ENCODE measurements at regions not wholly inside any gene's neighbourhood (a gene's known extent, or its start where the extent isn't known, plus 50 kb on each side); places are given as distances from the start of the nearest gene placed in this dataset.
"Not testable (repeated sequence)": the region's sequence is repeated elsewhere in the genome, so short reads cannot be mapped to it uniquely, and the experiment has no call there.

- DNase-seq (ENCODE audit: extremely low read depth in 1 of 2, low read depth in 1 of 2) = no peak
These were observed 763.1 kb upstream of the SLITRK1 start for GRCh38 chr13:84645196-84646012.

- DNase-seq (ENCODE audit: extremely low read depth in 1 of 2, low read depth in 1 of 2) = no peak
These were observed 759.2 kb upstream of the SLITRK1 start for GRCh38 chr13:84641491-84641890.

- DNase-seq (ENCODE audit: extremely low read depth in 1 of 2, low read depth in 1 of 2) = no peak
These were observed 758.4 kb upstream of the SLITRK1 start for GRCh38 chr13:84640691-84641090.

- DNase-seq (ENCODE audit: extremely low read depth in 1 of 2, low read depth in 1 of 2) = no peak
These were observed 748.2 kb upstream of the SLITRK1 start for GRCh38 chr13:84630476-84630875.

GRCh38 chr13:84616864-84617263 is 734.6 kb upstream of the SLITRK1 start:
- DNase-seq (ENCODE audit: extremely low read depth in 1 of 2, low read depth in 1 of 2) = no peak

- DNase-seq (ENCODE audit: extremely low read depth in 1 of 2, low read depth in 1 of 2) = no peak
These were observed 727.4 kb upstream of the SLITRK1 start for GRCh38 chr13:84609716-84610115.

- no peak for DNase-seq (ENCODE audit: extremely low read depth in 1 of 2, low read depth in 1 of 2)
These were observed 725.2 kb upstream of the SLITRK1 start for GRCh38 chr13:84607261-84608013.

GRCh38 chr13:84606616-84607015 is 724.3 kb upstream of the SLITRK1 start:
- no peak for DNase-seq (ENCODE audit: extremely low read depth in 1 of 2, low read depth in 1 of 2)

- DNase-seq (ENCODE audit: extremely low read depth in 1 of 2, low read depth in 1 of 2) = no peak
These were observed 723.7 kb upstream of the SLITRK1 start for GRCh38 chr13:84605927-84606326.

- no peak for DNase-seq (ENCODE audit: extremely low read depth in 1 of 2, low read depth in 1 of 2)
These were observed 709.2 kb upstream of the SLITRK1 start for GRCh38 chr13:84591444-84591843.

GRCh38 chr13:84590663-84591062 is 708.4 kb upstream of the SLITRK1 start:
- DNase-seq (ENCODE audit: extremely low read depth in 1 of 2, low read depth in 1 of 2) = no peak

- DNase-seq (ENCODE audit: extremely low read depth in 1 of 2, low read depth in 1 of 2) = no peak
These were observed 705.7 kb upstream of the SLITRK1 start for GRCh38 chr13:84588023-84588422.

GRCh38 chr13:84579901-84580300 is 697.6 kb upstream of the SLITRK1 start:
- not testable (repeated sequence) for DNase-seq (ENCODE audit: extremely low read depth in 1 of 2, low read depth in 1 of 2)

- DNase-seq (ENCODE audit: extremely low read depth in 1 of 2, low read depth in 1 of 2) = no peak
These were observed 692.6 kb upstream of the SLITRK1 start for GRCh38 chr13:84574851-84575250.

GRCh38 chr13:84571264-84571663 is 689.0 kb upstream of the SLITRK1 start:
- no peak for DNase-seq (ENCODE audit: extremely low read depth in 1 of 2, low read depth in 1 of 2)

GRCh38 chr13:84570831-84571230 is 688.6 kb upstream of the SLITRK1 start:
- no peak for DNase-seq (ENCODE audit: extremely low read depth in 1 of 2, low read depth in 1 of 2)

GRCh38 chr13:84569366-84569765 is 687.1 kb upstream of the SLITRK1 start:
- no peak for DNase-seq (ENCODE audit: extremely low read depth in 1 of 2, low read depth in 1 of 2)

- DNase-seq (ENCODE audit: extremely low read depth in 1 of 2, low read depth in 1 of 2) = no peak
These were observed 685.6 kb upstream of the SLITRK1 start for GRCh38 chr13:84567848-84568247.

GRCh38 chr13:84566780-84567179 is 684.5 kb upstream of the SLITRK1 start:
- DNase-seq (ENCODE audit: extremely low read depth in 1 of 2, low read depth in 1 of 2) = no peak

GRCh38 chr13:84563611-84564010 is 681.3 kb upstream of the SLITRK1 start:
- DNase-seq (ENCODE audit: extremely low read depth in 1 of 2, low read depth in 1 of 2) = no peak

- DNase-seq (ENCODE audit: extremely low read depth in 1 of 2, low read depth in 1 of 2) = no peak
These were observed 671.0 kb upstream of the SLITRK1 start for GRCh38 chr13:84553227-84553626.

GRCh38 chr13:84543962-84544361 is 661.7 kb upstream of the SLITRK1 start:
- no peak for DNase-seq (ENCODE audit: extremely low read depth in 1 of 2, low read depth in 1 of 2)

Data from activated CD8-positive, alpha-beta memory T cell treated with anti-CD3 and anti-CD28 coated beads for 1 hour (primary cell).